CD4-positive, alpha-beta T cell treated with Interferon alpha-2 for 1 hour (primary cell): ENCODE measurements at regions not wholly inside any gene's neighbourhood (a gene's known extent, or its start where the extent isn't known, plus 50 kb on each side); places are given as distances from the start of the nearest gene placed in this dataset.

Source experiments
- DNase-seq, 2 donors: peaks; one replicate each; pipeline ENCODE4 v3.0.0-alpha.2; 2020 to 2022

DNA sequence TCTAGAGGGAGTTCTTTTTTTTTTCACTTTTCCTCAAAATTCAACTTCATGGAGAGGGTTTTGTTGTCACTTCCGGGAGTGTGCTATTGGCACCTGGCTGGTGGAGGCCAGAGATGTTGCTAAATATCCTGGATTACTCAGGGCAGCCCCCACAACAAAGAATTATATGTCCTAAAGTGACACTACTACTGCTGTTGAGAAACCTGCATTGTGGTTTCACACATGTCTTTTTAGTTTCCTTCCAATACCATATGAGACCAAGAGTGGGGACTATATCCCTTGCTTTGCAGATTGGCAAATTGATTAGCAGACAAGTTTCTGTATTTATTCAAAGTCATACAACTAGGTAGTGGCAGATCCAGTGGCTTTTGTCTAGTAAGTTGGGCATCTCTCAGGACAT is 826.8 kb downstream of the TRIB2 start:
- no peak for DNase-seq

DNA sequence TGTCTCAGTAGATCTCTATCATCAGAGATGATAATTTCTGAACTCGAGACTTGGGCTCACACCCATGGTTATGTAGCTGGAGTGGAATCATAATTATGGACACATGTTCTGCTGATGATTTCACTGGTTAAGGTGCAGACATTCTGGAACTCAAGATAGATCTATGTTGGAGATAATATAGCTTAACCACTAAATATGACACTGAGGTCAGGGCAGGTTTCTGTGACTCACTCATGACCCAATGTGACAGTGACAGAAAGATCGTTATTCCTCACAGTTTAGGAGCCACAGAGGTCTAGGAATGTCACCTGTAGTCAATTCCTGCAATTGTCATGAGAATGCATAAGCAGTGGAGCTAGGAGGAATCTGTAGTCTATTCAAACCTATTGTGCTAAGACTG is 828.6 kb downstream of the TRIB2 start:
- no peak for DNase-seq

DNA sequence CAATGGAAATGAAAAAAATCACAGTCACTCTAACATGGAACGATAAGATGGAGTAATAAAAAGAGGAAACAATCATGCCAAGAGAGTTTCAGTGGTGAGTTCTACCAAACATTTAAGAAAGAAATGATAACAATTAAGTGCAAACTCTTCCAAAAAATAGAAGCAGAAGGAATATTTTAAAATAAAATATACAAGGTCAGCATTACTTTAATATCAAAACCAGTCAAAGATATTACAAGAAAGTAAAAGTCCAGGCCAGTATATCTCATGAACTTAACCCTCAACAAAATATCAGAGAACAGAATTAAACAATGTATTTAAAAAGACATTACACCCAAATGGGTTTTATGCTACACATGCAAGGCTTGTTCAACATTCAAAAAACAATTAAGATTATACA is 829.4 kb downstream of the TRIB2 start:
- DNase-seq = no peak

DNA sequence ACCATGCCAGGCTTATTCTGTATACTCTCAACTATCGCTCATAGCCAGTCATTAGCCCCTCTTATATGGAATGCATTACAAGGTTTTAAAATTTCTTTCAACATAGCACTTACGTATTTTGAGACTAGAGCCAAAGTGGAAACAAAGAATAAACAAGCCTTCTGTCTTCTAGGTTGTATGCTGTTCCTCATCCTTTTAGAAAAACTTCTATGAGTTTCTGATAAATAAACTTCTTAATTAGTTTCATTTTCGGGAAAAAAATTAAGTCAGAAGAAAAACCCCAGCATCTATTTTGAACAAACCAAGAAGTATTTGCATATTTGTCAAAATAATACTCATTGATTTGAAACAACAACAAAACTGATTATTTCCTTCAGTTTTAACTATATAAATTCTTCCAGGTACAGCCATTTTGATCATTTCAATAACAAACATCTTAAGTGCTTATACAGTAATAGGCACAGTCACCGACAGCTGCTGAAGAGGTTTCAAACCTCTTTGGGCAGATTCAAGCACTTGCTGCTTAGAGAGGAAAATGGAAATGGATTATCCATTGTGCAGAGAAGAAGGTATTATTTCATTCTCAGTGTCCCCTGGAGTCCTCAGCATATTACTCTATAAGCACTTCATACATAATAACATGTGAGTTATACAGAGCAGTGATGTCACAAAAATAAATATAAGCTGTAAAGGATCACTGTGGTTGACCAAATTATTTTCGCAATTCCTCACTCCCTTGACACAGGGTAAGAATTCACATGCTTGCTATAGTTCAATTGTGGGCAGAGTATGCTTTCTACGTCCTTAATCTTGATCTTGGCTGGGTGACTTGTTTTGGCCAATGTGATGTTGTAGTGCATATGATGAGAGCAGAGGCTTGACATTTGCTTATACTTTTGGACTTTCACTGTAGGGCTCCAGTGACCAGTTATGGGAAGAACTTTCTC is 833.8 kb downstream of the TRIB2 start:
- DNase-seq = no peak

DNA sequence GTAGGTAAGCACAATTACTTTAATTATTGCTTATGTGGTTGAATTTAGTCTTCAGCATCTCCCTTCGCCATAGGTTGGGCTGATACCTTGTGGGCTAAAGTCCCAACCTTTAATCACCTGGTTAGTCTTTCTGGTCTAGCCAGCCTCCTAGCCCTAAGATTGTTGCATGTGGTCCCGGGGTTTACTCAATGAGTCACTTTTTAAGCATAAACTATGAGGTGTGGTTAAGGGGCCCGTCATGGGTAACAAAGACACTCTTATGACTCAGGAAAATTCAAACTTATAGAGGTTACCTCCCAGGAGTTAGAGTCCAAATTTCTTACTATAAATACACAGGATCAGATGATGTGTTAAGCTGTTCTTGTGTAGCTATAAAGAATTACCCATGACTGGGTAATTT is 841.6 kb downstream of the TRIB2 start:
- DNase-seq = no peak

DNA sequence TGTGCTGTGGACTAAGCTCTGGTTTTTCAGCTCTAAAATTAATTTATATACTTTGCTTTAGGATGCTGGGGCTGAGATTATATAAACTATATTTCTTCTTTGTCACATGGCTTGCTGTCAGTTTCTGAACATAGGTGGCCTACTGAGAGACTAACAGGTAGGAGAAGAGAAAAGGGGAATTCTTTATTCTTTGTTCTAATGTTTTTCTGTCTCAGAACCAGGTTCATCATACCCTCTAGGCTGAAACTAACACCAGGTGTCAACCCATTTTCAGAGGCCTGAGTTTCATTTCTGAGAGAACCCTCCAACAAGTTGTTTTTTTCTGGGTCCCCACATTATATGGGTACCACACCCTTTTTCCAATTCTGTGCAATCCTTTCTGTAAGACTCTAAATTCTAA is 843.6 kb downstream of the TRIB2 start:
- DNase-seq = no peak

DNA sequence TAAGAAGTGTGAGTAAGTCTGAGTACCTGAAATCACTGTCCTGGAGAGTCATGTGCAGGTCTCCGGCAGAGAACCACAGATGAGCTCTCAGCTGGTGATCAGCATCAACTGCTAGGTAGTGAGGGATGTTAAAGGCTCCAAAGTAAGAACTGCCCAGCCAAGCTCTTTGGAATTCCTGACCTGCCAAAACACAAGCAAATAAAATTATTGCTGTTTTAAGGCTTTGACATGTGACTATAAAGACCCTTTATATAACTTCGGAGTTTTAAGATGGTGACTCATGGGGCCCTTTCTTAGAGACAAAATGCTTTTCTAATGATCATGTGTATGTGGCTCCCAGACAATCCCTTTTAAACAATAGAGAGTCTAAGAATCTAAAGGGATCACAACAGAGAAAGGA is 855.7 kb downstream of the TRIB2 start:
- DNase-seq = no peak

DNA sequence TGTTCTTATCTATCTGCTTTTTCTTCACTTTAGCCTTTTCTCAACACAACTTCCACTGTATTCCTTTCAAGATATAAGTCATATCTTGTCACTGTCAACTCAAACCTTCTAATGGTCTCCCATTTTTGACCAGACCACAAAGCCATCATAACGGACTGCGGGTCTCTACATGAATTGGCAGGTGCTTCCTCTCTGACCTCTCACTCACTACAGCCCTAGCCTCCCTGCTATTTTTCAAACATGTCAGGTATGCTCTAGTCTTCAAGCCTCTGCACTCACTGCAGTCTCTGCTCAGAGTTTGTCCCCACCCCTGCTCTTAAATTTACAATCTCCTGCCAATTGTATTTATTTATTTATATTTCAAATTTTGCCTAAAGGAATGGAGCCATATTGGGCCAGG is 858.1 kb downstream of the TRIB2 start:
- no peak for DNase-seq

DNA sequence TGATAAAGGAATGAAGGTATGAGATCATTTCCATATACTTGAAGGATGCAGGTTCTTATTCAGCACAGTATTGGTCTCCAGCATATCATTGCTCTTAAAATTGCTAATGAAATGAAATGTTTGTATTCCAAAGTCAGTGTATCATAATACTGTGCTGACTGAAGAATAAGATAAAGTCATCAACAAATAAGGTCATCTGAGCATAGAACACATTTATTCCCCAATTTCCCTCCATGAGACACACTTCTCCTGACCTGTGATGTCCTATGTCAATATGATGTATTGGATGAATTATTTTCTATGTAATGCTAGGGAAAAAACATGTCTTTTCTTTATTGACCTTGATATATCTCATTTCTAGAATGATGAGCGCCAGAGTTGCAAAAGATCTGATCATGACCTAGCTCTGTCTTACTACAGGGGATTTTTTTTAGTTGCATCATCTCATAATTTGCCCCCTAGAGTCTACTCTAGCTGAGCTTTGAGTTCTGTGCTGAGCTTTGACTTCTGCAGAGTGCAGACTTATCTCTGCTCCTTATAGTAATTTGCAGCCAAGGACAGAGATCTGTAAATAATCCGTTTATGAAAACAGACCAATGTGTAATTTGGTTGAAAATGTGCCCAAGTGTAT is 859.8 kb downstream of the TRIB2 start:
- no peak for DNase-seq

DNA sequence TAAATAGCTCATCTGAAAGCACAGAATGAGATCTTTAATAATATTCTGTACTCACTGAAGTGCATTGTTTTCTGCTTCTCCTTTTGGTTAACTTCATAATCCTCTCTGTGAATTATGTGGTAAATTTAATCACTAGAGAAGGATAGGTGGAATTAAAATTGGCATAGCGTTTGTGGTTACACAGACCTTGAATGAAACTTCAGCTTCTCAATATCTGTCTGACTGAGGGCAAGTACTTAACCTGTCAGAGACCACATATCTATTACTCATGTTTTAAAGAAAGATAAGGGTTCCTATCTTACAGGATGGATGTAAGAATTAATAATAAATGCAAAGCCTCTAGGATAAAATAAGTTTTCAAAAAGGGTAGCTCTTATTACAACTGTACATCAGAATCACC is 861.8 kb downstream of the TRIB2 start:
- DNase-seq = no peak

DNA sequence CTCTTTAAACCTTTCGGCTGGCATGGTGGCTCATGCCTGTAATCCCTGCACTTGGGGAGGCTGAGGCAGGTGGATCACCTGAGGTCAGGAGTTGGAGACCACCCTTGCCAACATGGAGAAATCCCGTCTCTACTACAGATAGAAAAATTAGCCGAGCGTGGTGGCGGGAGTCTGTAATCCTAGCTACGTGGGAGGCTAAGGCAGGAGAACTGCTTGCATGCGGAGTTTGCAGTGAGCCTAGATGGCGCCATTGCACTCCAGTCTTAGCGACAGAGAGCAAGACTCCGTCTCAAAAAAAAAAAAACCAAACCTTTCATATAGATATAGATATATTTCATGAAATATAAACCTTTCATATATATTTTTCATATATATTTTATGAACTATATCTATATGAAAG is 864.7 kb downstream of the TRIB2 start:
- no peak for DNase-seq

DNA sequence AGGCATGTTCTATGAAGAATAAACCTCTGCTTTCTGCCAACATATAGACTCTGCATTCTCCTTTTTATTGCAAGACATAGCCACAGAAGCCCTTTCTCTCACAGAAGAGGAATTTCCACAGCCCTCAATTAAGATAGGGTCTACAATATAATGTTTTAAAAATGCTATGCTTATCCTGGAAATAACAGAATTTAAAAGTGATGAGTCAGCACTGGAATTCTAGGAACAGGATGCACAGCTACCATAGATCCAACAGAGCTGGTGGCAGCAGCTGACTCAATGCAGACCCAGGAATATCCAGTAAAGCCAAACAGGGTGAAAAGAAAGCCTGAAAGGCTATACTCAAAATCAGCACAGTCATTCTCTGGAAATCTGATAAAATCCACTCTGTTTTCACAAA is 866.9 kb downstream of the TRIB2 start:
- DNase-seq = no peak

DNA sequence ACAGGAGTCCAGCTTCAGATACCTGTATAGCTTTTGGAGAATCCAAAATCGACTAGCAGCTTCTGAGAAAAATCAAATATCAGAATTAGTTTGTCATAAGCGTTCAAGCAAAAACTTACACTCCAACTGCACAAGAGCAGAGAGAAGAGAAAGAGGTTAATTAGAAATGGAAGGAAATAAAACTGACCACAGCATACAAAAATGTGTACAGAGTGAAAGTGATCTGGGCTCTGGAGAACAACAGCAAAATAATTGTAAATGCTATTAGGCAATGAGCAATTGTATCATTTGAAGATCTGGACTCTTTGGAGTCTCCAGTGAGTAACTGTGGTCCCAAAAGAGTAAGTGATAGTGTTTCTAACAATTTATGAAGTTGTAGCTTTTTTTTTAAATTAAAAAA is 867.3 kb downstream of the TRIB2 start:
- no peak for DNase-seq

DNA sequence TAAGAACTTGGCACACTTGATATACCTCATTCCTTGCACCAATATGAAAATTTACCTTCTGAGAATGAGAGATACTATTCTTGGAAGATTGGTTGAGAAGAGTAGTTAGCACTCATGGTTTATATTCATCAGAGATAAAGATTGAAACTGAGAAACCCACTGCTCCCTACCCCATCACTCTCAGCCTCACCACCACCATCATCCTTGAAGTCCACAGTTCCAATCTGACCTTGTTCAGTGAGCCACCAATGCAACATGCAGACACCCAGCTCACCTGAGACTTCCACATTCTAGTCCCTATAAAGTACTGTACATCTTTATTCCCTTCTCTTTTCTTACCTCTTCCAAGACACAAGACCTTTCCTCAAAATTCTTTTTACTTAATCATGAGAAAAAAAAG is 869.0 kb downstream of the TRIB2 start:
- DNase-seq = no peak

DNA sequence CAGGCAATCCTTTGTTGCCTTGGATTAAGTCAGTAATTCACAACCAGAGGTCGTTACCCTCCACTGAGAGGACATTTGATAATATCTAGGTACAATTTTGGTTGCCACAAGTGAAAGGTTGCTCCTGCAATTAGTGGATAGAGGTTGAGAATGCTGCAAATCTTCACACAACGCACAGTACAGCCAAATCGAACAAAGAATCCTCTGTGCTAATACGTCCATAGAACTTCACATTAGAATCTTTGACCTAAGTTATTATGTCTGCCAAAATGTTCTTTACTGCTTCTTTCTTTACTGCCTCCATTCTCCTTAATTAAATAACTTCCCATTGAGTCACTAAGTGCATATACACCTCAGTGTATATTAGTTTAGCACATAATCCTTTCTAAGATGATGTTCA is 879.5 kb downstream of the TRIB2 start:
- DNase-seq = no peak

DNA sequence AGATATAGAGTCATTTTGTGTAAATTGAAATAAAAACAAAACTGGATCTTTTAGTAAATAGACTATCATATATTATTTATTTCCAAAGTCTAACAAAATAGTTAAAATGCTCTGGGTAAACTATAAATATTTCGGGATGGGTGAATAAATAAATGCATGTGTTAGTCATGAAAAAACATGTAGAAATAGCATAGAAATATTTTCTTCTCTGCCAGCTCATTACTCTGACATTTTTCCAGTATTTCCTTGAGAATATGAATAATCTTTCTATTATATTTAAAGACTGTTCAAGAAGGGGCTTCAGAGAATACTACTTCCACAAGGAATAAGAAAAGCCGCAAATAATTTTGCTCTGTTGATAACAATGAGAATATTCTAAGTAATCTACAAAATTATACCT is 880.4 kb downstream of the TRIB2 start:
- DNase-seq = no peak

DNA sequence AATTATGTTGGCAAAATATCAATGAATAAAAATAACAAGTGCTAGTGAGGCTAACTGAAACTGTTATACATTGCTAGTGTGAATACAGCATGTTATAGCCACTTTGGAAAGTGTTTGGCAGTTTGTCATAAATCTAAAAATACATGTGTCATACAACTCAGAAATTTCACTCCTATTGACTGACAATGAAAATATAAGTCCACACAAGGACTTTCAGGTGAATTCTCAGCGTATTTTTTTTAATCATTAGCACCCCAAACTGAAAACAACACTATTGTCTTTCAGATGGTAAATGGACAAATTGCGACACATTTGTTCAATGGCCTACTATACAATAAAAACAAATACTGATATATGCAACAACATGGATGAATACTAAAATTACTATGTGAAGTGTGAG is 884.8 kb downstream of the TRIB2 start:
- no peak for DNase-seq

DNA sequence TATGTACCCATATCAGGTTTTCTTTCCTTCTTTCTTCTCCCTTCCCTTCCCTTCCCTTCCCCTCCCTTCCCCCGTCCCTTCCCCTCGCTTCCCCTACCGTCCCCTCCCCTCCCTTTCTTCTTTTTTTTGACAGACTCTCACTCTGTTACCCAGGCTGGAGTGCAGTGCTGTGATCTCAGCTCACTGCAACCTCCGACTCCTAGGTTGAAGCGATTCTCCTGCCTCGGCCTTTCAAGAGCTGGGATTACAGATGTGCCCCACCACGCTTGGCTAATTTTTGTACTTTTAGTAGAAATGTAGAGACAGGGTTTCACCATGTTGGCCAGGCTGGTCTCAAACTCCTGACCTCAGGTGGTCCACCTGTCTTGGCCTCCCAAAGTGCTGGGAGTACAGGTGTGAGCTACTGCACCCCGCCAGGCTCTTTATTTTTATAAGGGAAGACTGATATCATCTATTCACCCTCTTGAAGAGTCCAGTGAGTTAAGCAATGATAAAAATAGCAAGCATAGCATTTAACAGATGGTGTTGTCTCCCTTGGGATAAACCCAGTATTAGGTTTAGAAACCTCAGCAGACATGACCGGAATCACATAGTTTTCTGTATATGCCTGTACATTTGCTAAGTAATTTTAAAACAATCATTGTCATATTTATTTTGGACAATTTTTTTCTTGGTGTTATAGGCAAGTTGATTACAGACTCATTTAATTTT is 888.4 kb downstream of the TRIB2 start:
- DNase-seq = no peak

DNA sequence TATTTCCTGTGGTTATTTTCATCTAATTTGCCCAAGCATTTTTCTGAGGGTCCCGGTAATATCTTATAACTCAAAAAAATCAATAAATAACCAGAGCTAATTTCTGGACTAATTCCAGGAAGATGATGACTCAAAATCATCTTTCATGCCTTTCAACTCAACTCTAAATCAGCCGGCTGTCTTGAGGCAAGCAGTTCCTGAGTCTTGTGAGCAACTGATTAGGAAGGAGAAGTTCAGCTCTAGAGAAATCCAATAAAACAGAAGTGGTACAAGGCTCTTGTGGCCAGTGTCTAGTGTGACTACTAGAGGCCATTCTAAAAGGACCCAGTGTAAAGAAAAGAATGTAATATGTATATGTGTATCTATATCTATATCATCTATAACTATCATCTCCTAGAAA is 890.4 kb downstream of the TRIB2 start:
- no peak for DNase-seq

DNA sequence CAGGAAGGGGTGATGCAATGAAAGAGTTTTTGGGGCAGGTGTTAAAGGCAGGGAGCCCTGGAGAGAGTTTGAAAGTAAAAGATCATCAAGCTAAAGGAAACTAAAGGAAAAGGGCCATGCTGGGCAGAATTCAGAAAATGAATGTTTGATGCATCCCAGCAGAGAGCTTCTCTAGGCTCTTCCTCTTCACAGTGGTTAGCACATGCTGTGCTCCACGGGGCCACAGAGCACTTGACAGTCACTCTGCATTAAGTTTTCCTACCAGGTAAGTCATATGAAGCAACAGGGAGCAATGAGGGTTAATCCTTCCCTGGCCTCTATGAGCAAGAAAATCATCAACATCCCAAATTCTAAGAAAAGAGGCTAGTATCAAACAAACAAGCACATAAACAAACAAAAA is 895.2 kb downstream of the TRIB2 start:
- DNase-seq = no peak

DNA sequence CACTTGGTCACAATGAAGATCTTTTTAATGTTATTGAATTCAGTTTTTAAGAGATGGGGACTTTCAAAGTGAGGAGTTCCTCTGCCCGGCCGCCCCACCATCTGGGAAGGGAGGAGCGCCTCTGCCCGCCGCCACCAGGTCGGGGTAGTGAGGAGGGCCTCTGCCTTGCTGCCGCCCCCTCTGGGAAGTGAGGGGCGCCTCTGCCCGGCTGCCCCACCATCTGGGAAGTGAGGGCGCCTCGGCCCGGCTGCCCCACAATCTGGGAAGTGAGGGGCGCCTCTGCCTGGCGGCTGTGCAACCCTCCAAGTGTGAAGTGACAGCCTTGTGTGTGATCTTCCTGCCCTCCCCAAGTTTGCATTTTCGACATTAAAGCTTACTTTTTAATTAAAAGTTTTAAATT is 899.3 kb downstream of the TRIB2 start:
- DNase-seq = no peak

DNA sequence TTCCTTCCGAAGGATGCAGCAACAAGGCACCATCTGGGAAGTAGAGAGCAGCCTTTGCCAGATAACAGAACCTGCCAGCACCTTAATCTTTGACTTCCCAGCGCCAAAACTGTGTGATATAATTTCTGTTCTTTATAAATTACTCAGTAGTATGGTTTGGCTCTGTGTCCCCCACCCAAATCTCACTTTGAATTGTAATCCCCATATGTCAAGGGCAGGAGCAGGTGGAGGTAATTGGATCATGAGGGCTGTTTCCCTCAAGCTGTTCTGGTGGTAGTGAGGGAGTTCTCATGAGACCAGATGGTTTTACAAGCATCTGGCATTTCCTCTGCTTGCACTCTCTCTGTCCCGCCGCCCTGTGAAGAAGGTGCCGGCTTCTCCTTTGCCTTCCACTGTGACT is 899.9 kb downstream of the TRIB2 start:
- no peak for DNase-seq

DNA sequence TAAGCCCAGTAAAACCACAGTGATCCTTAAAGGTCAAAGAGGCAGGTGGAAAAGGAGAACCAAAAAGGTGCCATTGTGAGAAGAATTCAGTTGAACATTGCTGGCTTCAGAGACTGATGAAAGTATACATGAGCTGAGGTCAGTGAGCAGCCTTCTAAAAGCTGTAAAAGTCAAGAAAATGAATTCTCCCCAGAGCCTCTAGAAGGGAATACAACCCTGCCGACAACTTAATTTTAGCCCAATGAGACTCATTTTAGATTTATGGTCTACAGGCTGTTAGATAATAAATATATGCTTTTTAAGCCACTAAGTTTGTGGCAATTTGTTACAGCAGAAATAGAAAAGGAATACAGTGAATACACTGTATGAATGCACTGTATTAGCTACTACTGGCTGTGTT is 911.4 kb downstream of the TRIB2 start:
- no peak for DNase-seq

DNA sequence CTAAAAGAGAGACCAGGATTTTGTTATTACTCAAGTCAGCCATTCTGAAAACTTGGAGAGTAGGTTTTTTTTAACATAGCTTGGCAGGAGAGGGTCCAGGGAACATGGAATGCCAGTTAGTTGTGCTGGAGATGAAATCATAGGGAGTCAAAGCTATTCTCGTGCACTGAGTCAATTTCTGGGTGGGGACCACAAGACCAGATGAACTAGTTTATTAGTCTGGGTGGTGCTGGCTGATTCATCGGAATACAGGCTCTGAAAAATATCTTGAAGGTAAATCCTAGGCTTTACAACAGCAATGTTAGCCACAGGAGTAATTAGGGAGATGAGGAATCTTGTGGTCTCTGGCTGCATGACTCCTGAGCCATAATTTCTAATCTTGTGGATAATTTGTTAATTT is 921.4 kb downstream of the TRIB2 start:
- no peak for DNase-seq
